Effector CD4-positive, alpha-beta T cell (primary cell): ENCODE measurements at regions not wholly inside any gene's neighbourhood (a gene's known extent, or its start where the extent isn't known, plus 50 kb on each side); places are given as distances from the start of the nearest gene placed in this dataset.

Experiments used
- DNase-seq: peaks from one replicate; pipeline ENCODE4 v3.0.0-alpha.2; 2020

- no peak for DNase-seq
Measured at GRCh38 chr15:31474059-31474868, 147.6 kb downstream of the KLF13 start.

- DNase-seq: no peak
Measured at GRCh38 chr15:31476236-31476810, 149.7 kb downstream of the KLF13 start.

GRCh38 chr15:31476866-31477265 is 150.2 kb downstream of the KLF13 start:
- DNase-seq: no peak

- no peak for DNase-seq
Measured at GRCh38 chr15:31477301-31477700, 150.7 kb downstream of the KLF13 start.

- DNase-seq: no peak
Measured at GRCh38 chr15:31477851-31478701, 151.4 kb downstream of the KLF13 start.

GRCh38 chr15:31478702-31479221 is 152.1 kb downstream of the KLF13 start:
- DNase-seq: no peak

GRCh38 chr15:31480356-31481025 is 153.9 kb downstream of the KLF13 start:
- no peak for DNase-seq

- no peak for DNase-seq
Measured at GRCh38 chr15:31481142-31481541, 154.5 kb downstream of the KLF13 start.

- no peak for DNase-seq
Measured at GRCh38 chr15:31482122-31482922, 155.7 kb downstream of the KLF13 start.

GRCh38 chr15:31483053-31483985 is 156.7 kb downstream of the KLF13 start:
- DNase-seq: peak; percentile 20

- DNase-seq: peak; percentile 21
Measured at GRCh38 chr15:31483986-31484951, 157.6 kb downstream of the KLF13 start.

GRCh38 chr15:31484986-31485385 is 158.4 kb downstream of the KLF13 start:
- no peak for DNase-seq

GRCh38 chr15:31485431-31485830 is 158.8 kb downstream of the KLF13 start:
- no peak for DNase-seq

- no peak for DNase-seq
Measured at GRCh38 chr15:31485911-31486461, 159.4 kb downstream of the KLF13 start.

- DNase-seq: no peak
Measured at GRCh38 chr15:31486506-31486905, 159.9 kb downstream of the KLF13 start.

GRCh38 chr15:31486906-31487695 is 160.5 kb downstream of the KLF13 start:
- DNase-seq: no peak

GRCh38 chr15:31487811-31488436 is 161.3 kb downstream of the KLF13 start:
- no peak for DNase-seq
